Adrenal gland (tissue), 9 donors: ENCODE measurements at regions not wholly inside any gene's neighbourhood (a gene's known extent, or its start where the extent isn't known, plus 50 kb on each side); places are given as distances from the start of the nearest gene placed in this dataset.

Experiments used
- DNase-seq, 7 donors: peaks; one replicate each; pipeline ENCODE4 v3.0.0-alpha.2; 2019 to 2020
- H3K27ac ChIP-seq, 5 donors: fragments of 200-600 bp; sonication (generic) in 4 of 5; 1 replicate in 3 of 5; 2 replicates in 2 of 5; pipeline versions ENCODE4 v1.5.1 to v1.8.0; 2016 to 2020; ENCODE audit warnings: mild to moderate bottlenecking in 1 of 5
- H3K27me3 ChIP-seq: fragments of 200-600 bp; 2 replicates; pipeline ENCODE4 v1.8.0; 2021
- H3K36me3 ChIP-seq, 2 donors: fragments of 200-600 bp; replicated peaks in 1 of 2; 1 replicate in 1 of 2; 2 replicates in 1 of 2; pipeline versions ENCODE4 v1.5.1 to v1.8.0; 2018 to 2022
- H3K4me1 ChIP-seq, 2 donors: fragments of 200-600 bp; replicated peaks in 1 of 2; 1 replicate in 1 of 2; 2 replicates in 1 of 2; pipeline versions ENCODE4 v1.5.1 to v1.8.0; 2018 to 2021
- H3K4me3 ChIP-seq, 4 donors: fragments of 200-600 bp; sonication (generic) in 3 of 4; one replicate each; pipeline ENCODE4 v1.5.1; 2016 to 2018
- H3K9me3 ChIP-seq, 3 donors: fragments of 200-600 bp; sonication (generic) in 1 of 3; replicated peaks in 1 of 3; 1 replicate in 2 of 3; 2 replicates in 1 of 3; pipeline versions ENCODE4 v1.5.1 to v1.8.0; 2016 to 2021
- CTCF ChIP-seq, 6 experiments: fragments of 450-650 bp in 4 of 6; fragments of 200-600 bp in 2 of 6; sonication (generic) in 1 of 6; IDR thresholded peaks; 1 replicate in 5 of 6; 2 replicates in 1 of 6; pipeline versions ENCODE4 v1.5.1 to v1.8.0; 2016 to 2021; ENCODE audit warnings: antibody characterized with exemption in 6 of 6, mild to moderate bottlenecking in 2 of 6, moderate library complexity in 1 of 6
- POLR2A ChIP-seq, 2 donors: fragments of 450-650 bp; IDR thresholded peaks; one replicate each; pipeline ENCODE4 v1.6.1; 2017; ENCODE audit warnings: antibody characterized with exemption in 2 of 2, mild to moderate bottlenecking in 2 of 2, moderate library complexity in 1 of 2
- WGBS, 4 donors: extraction: QIAGEN DNeasy Blood & Tissue Kit in 2 of 4; methylation state at CpG; one replicate each; pipeline versions ENCODE4 v1.1.5 to v1.1.7; 2013 to 2017; 5-methylcytosine and 5-hydroxymethylcytosine counted together
- intact Hi-C, 2 donors: fragments of 100-400 bp; cut with DNase I; formaldehyde crosslinking; loops; one replicate each; pipeline versions ENCODE4 v1.14.1 to v1.15.0; 2022 to 2023
- donor health status: healthy with polysubstance abuse.
- donor health status: Bipolar disorder and iron deficiency.
- donor health status: DM: yes; HTN: yes; CAD: no.
- donor health status: DM: no; HTN: no; CAD: no.
- donor health status: DM: no; HTN: no; CAD: no.

GRCh38 chrX:128517691-128518090 lies 465.5 kb upstream of the ACTRT1 start:
- DNase-seq, result no peak
- Histone ChIP-seq H3K36me3 (no peaks in the 10 kb centered on the region), H3K27me3 (no peaks in the 10 kb centered on the region), H3K27ac (no peak overlapping the region), H3K9me3 (no peaks in the 10 kb centered on the region), H3K4me1 (no peaks in the 10 kb centered on the region), H3K4me3 (no peak overlapping the region)
- no peak for TF ChIP-seq CTCF (IDR thresholded peaks at IDR 0.05)
- TF ChIP-seq POLR2A (IDR thresholded peaks at IDR 0.05), result no peak
- intact Hi-C loops, result no loop called here
- WGBS, 4 donors, result 55 to 67% methylated on average over 3 of the region's 3 CpGs; no CpG with 5 or more reads in 2 of the 4 donors

GRCh38 chrX:128504496-128504895 lies 452.3 kb upstream of the ACTRT1 start:
- DNase-seq, result no peak
- Histone ChIP-seq H3K27ac (no peak overlapping the region), H3K4me3 (no peak overlapping the region), H3K4me1 (no peaks in the 10 kb centered on the region), H3K27me3 (no peaks in the 10 kb centered on the region), H3K36me3 (no peaks in the 10 kb centered on the region), H3K9me3 (no peaks in the 10 kb centered on the region)
- intact Hi-C loops, result no loop called here
- TF ChIP-seq POLR2A (IDR thresholded peaks at IDR 0.05), result no peak
- TF ChIP-seq CTCF (IDR thresholded peaks at IDR 0.05), result no peak

GRCh38 chrX:128464116-128464515 lies 411.9 kb upstream of the ACTRT1 start:
- Histone ChIP-seq H3K36me3 (no peaks in the 10 kb centered on the region), H3K27ac (no peak overlapping the region), H3K4me3 (no peak overlapping the region), H3K9me3 (no peaks in the 10 kb centered on the region), H3K27me3 (no peaks in the 10 kb centered on the region), H3K4me1 (no peaks in the 10 kb centered on the region)
- TF ChIP-seq POLR2A (IDR thresholded peaks at IDR 0.05), result no peak
- TF ChIP-seq CTCF (IDR thresholded peaks at IDR 0.05), result no peak
- 62 to 72% (median 65%) methylated on average over 5 of the region's 5 CpGs for WGBS, 4 donors
- no peak for DNase-seq
- intact Hi-C loops, result no loop called here

- no peaks in the 10 kb centered on the region for H3K9me3 ChIP-seq
- H3K27ac ChIP-seq, result no peak overlapping the region
- H3K4me3 ChIP-seq, result no peak overlapping the region
- TF ChIP-seq POLR2A (IDR thresholded peaks at IDR 0.05) (no peak), CTCF (IDR thresholded peaks at IDR 0.05) (no peak)
- H3K27me3 ChIP-seq, result no peaks in the 10 kb centered on the region
- no peaks in the 10 kb centered on the region for H3K36me3 ChIP-seq
- 29 to 55% (median 42%) methylated on average over 6 of the region's 6 CpGs for WGBS, 4 donors
- no peaks in the 10 kb centered on the region for H3K4me1 ChIP-seq
- intact Hi-C loops, result no loop called here
- no peak for DNase-seq
Observed at GRCh38 chrX:128460835-128461234, 408.6 kb upstream of the ACTRT1 start.
